ENCODE measurements at regions not wholly inside any gene's neighbourhood (a gene's known extent, or its start where the extent isn't known, plus 50 kb on each side); places are given as distances from the start of the nearest gene placed in this dataset.

GRCh38 chr18:68504441-68505177 lies 210.3 kb downstream of the TMX3 start:
- H3K4me3 ChIP-seq (ENCODE audit: low read depth, low read length): no peak overlapping the region
- no peak for TF ChIP-seq POLR2A (IDR thresholded peaks at IDR 0.05; ENCODE audit: extremely low read depth, insufficient read length)
- TF ChIP-seq, protein P1, sequence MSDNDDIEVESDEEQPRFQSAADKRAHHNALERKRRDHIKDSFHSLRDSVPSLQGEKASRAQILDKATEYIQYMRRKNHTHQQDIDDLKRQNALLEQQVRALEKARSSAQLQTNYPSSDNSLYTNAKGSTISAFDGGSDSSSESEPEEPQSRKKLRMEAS (IDR thresholded peaks at IDR 0.05; ENCODE audit: low read depth, low read length): no peak
- no peak for TF ChIP-seq MYC (IDR thresholded peaks at IDR 0.05; ENCODE audit: low read depth, low read length)
- TF ChIP-seq, protein P2, sequence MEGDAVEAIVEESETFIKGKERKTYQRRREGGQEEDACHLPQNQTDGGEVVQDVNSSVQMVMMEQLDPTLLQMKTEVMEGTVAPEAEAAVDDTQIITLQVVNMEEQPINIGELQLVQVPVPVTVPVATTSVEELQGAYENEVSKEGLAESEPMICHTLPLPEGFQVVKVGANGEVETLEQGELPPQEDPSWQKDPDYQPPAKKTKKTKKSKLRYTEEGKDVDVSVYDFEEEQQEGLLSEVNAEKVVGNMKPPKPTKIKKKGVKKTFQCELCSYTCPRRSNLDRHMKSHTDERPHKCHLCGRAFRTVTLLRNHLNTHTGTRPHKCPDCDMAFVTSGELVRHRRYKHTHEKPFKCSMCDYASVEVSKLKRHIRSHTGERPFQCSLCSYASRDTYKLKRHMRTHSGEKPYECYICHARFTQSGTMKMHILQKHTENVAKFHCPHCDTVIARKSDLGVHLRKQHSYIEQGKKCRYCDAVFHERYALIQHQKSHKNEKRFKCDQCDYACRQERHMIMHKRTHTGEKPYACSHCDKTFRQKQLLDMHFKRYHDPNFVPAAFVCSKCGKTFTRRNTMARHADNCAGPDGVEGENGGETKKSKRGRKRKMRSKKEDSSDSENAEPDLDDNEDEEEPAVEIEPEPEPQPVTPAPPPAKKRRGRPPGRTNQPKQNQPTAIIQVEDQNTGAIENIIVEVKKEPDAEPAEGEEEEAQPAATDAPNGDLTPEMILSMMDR (IDR thresholded peaks at IDR 0.05; ENCODE audit: low read depth, low read length): no peak
- no peak for DNase-seq (ENCODE audit: low read depth)

- DNase-seq (ENCODE audit: low read depth): no peak
- no peak overlapping the region for H3K4me3 ChIP-seq (ENCODE audit: low read depth, low read length)
- TF ChIP-seq, protein P2 (IDR thresholded peaks at IDR 0.05; ENCODE audit: low read depth, low read length): no peak
- no peak for TF ChIP-seq MYC (IDR thresholded peaks at IDR 0.05; ENCODE audit: low read depth, low read length)
- TF ChIP-seq, protein P1 (IDR thresholded peaks at IDR 0.05; ENCODE audit: low read depth, low read length): no peak
- no peak for TF ChIP-seq POLR2A (IDR thresholded peaks at IDR 0.05; ENCODE audit: extremely low read depth, insufficient read length)
These were observed 214.4 kb downstream of the TMX3 start for GRCh38 chr18:68500556-68500955.

DNA sequence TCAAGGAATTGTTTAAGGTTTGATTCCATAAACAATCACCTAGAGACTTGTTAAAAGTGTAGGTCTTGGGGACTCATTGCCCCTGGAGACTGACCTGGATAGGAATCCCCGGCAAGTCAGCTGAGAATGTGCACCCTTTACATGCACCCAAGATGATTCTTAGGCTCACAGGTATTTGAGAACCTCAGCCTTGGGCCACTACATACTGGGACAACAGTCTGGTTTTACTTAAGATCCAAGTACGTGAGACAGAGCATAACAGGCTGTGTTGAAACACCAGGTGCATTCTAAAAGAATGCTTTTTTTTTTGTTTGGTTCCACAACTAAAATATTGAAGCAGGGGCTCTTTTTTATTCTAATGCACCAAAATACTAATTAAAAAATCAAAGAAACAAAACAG lies 215.8 kb downstream of the TMX3 start:
- no peak for DNase-seq (ENCODE audit: low read depth)
- TF ChIP-seq, protein P1 (IDR thresholded peaks at IDR 0.05; ENCODE audit: low read depth, low read length): no peak
- TF ChIP-seq POLR2A (IDR thresholded peaks at IDR 0.05; ENCODE audit: extremely low read depth, insufficient read length): no peak
- H3K4me3 ChIP-seq (ENCODE audit: low read depth, low read length): no peak overlapping the region

DNA sequence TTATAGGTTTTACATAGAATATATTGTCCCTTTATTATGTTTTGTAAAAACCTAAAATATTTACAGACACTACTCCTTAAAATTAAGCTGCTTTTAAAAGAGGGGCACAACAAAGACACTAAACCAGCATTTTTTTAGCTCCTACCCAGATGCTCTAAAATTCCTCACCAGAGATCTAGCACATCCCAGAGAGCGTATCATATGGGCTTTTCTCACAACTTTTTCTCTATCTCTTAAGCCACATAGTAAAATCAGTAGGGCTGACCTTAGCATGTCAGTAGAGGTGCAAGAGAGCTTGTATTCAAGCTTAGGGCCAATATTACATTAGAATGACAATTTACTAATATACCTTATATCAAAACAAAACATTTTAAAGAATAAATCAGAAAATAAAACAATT lies 216.3 kb downstream of the TMX3 start:
- DNase-seq (ENCODE audit: low read depth): no peak
- TF ChIP-seq, protein P2 (IDR thresholded peaks at IDR 0.05; ENCODE audit: low read depth, low read length): no peak
- TF ChIP-seq POLR2A (IDR thresholded peaks at IDR 0.05; ENCODE audit: extremely low read depth, insufficient read length): no peak
- no peak for TF ChIP-seq MYC (IDR thresholded peaks at IDR 0.05; ENCODE audit: low read depth, low read length)
- TF ChIP-seq, protein P1 (IDR thresholded peaks at IDR 0.05; ENCODE audit: low read depth, low read length): no peak
- no peak overlapping the region for H3K4me3 ChIP-seq (ENCODE audit: low read depth, low read length)

DNA sequence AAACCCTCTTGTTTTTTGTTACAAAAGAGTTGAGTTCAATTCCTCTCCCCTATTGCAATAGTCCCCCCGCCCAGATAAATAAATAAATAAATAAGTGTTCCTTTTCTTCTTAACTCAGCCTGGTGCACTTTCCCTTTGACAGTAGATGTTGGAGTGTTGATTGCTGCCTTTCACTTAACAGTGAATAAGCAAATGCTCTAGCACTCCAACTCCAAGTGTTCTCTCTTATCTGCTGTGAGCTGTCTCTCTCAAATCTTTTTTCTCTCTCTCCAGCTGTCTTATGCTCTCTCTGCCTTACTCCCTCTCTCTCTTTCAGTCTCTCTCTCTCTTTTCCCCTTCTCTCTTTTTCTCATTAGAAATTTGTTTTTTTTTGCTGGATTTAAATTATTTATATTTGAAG lies 216.7 kb downstream of the TMX3 start:
- no peak for DNase-seq (ENCODE audit: low read depth)
- TF ChIP-seq, protein P1 (IDR thresholded peaks at IDR 0.05; ENCODE audit: low read depth, low read length): no peak
- TF ChIP-seq, protein P2 (IDR thresholded peaks at IDR 0.05; ENCODE audit: low read depth, low read length): no peak
- TF ChIP-seq POLR2A (IDR thresholded peaks at IDR 0.05; ENCODE audit: extremely low read depth, insufficient read length) (no peak), MYC (IDR thresholded peaks at IDR 0.05; ENCODE audit: low read depth, low read length) (no peak)
- H3K4me3 ChIP-seq (ENCODE audit: low read depth, low read length): no peak overlapping the region

DNA sequence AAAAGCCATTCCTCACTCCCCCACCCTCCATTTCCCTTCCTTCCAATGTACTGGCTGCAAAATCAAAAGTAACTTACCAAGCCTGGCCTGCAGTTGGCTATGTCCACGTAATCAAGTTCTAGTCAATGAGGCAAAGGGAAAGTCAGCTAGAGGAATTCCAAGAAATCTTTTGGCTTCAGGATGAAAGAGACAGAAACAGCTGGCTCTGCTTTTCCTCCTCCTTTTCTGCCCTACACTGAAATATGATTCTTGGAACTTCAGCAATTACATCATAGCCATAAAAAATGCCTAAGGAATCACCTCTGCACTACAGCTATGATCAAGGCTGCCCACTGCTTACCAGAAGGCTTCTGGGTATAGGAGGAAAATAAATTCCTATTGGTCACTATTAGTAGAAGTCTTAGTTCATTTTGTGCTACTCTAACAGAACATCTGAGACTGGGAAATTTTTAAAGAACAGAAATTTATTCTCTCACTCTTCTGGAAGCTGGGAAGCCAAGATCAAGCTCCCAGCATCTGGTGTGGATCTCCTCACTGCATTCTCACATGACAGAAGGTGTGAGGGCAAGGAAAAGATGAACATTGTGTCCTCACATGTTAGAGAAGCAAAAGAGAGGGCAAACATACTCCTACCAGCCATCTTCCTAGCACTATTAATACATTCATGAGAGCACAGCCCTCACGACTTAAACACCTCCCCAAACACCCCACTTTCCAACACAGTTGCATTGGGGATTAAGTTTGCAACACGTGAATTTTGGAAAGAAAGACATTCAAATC lies 219.9 kb downstream of the TMX3 start:
- no peak overlapping the region for H3K4me3 ChIP-seq (ENCODE audit: low read depth, low read length)
- TF ChIP-seq MYC (IDR thresholded peaks at IDR 0.05; ENCODE audit: low read depth, low read length) (no peak), POLR2A (IDR thresholded peaks at IDR 0.05; ENCODE audit: extremely low read depth, insufficient read length) (no peak)
- TF ChIP-seq, protein P1 (IDR thresholded peaks at IDR 0.05; ENCODE audit: low read depth, low read length): no peak
- TF ChIP-seq, protein P2 (IDR thresholded peaks at IDR 0.05; ENCODE audit: low read depth, low read length): no peak
- DNase-seq (ENCODE audit: low read depth): no peak
